ENCODE measurements at regions not wholly inside any gene's neighbourhood (a gene's known extent, or its start where the extent isn't known, plus 50 kb on each side); places are given as distances from the start of the nearest gene placed in this dataset.

DNA sequence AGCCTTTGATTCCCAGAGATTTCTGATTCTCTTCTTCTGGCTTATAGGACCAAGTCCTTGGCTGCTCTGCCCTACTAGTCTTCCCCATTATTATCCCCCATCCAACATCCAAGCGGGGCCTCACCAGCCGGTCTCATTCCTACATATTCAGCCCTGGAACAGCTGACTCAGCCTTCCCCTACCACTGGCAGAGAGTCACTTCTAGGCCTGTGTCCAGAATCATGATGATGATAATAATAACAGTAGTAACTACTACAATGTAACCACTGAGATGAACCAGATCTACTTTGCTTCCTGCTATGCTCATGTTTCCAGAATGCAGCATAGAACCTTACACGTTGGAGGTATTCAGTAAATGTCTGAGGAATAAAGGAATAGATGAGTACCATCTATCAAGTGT lies 295.2 kb downstream of the SRBD1 start:
- H3K4me3 ChIP-seq (ENCODE audit: low read length): no peak overlapping the region
- H3K27me3 ChIP-seq (ENCODE audit: insufficient read depth, low read length): no peaks in the 10 kb centered on the region
- no peaks in the 10 kb centered on the region for H3K4me1 ChIP-seq (ENCODE audit: insufficient read depth, low read length)

GRCh38 chr2:45312275-45312674 lies 298.8 kb downstream of the SRBD1 start:
- Histone ChIP-seq H3K4me3 (ENCODE audit: low read length) (no peak overlapping the region), H3K4me1 (ENCODE audit: insufficient read depth, low read length) (no peaks in the 10 kb centered on the region), H3K9me3 (ENCODE audit: low read depth, low read length) (no peaks in the 10 kb centered on the region), H3K27me3 (ENCODE audit: insufficient read depth, low read length) (no peaks in the 10 kb centered on the region)

More for the DNA sequence above, 295.2 kb downstream of the SRBD1 start:
- H3K9me3 ChIP-seq (ENCODE audit: low read depth, low read length): no peaks in the 10 kb centered on the region

GRCh38 chr2:45311559-45311958 lies 299.5 kb downstream of the SRBD1 start:
- Histone ChIP-seq H3K27me3 (ENCODE audit: insufficient read depth, low read length) (no peaks in the 10 kb centered on the region), H3K4me3 (ENCODE audit: low read length) (no peak overlapping the region), H3K9me3 (ENCODE audit: low read depth, low read length) (no peaks in the 10 kb centered on the region), H3K4me1 (ENCODE audit: insufficient read depth, low read length) (no peaks in the 10 kb centered on the region)

DNA sequence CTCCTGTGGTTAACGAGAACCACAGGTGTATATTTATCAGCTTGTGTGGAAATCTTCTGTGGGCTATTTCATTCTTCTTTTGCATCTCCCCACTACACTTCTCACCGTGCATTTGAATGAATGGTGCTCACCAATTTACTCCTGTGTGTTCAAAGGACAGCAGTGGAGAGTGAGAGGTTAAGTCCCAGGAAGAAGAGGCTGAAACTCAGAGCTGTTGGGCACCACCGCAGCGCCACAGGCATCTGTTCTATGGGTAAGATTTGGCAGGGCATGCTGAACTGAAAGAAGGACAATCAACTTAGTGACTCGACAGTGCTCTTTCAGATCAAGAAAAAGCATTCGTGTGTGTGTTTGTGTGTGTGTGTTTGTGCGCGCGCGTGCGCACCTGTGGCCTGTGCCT lies 297.9 kb upstream of the SIX2 start:
- Histone ChIP-seq H3K9me3 (ENCODE audit: low read depth, low read length) (no peaks in the 10 kb centered on the region), H3K4me3 (ENCODE audit: low read length) (no peak overlapping the region), H3K27me3 (ENCODE audit: insufficient read depth, low read length) (no peaks in the 10 kb centered on the region), H3K4me1 (ENCODE audit: insufficient read depth, low read length) (no peaks in the 10 kb centered on the region)

GRCh38 chr2:45305599-45305998 lies 296.3 kb upstream of the SIX2 start:
- no peak overlapping the region for H3K4me3 ChIP-seq (ENCODE audit: low read length)
- H3K9me3 ChIP-seq (ENCODE audit: low read depth, low read length): no peaks in the 10 kb centered on the region
- H3K27me3 ChIP-seq (ENCODE audit: insufficient read depth, low read length): no peaks in the 10 kb centered on the region
- H3K4me1 ChIP-seq (ENCODE audit: insufficient read depth, low read length): no peaks in the 10 kb centered on the region

DNA sequence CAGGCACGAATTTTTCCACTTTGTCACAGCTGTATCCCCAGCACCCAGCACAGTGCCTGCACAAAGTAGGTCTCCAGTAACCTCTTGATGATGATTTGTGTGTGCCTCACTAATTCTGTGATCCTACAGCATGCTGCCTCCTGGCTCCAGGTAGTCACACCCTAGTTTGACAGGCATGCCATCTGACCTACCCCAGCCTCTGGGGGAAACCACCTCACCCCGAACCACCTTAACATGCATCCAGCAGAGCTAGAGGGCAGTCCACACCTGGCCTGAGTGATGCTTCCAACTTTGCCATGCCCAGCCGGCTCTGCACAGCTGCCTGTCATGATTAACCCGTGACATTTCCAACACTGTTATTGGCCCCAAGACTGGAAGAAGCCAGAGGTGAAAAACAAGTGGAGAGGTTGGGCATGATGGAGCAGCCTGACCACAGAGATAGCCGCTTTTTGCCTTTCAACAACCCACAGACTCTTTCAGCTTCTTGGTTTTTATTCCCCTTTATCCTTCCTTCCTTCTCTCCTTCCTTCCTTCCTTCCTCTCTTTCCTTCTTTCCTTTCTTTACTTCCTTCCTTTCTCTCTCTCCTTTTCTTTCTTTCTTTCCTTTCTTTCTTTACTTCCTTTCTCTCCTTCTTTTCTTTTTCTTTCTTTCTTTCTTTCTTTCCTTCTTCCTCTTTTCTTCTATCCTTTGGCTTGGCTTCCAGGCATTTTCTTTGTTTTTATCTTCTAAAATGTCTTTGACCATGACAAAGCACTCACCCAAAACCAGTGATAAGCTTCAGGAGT lies 294.4 kb upstream of the SIX2 start:
- Histone ChIP-seq H3K27me3 (ENCODE audit: insufficient read depth, low read length) (no peaks in the 10 kb centered on the region), H3K4me1 (ENCODE audit: insufficient read depth, low read length) (no peaks in the 10 kb centered on the region), H3K4me3 (ENCODE audit: low read length) (no peak overlapping the region), H3K9me3 (ENCODE audit: low read depth, low read length) (no peaks in the 10 kb centered on the region)

DNA sequence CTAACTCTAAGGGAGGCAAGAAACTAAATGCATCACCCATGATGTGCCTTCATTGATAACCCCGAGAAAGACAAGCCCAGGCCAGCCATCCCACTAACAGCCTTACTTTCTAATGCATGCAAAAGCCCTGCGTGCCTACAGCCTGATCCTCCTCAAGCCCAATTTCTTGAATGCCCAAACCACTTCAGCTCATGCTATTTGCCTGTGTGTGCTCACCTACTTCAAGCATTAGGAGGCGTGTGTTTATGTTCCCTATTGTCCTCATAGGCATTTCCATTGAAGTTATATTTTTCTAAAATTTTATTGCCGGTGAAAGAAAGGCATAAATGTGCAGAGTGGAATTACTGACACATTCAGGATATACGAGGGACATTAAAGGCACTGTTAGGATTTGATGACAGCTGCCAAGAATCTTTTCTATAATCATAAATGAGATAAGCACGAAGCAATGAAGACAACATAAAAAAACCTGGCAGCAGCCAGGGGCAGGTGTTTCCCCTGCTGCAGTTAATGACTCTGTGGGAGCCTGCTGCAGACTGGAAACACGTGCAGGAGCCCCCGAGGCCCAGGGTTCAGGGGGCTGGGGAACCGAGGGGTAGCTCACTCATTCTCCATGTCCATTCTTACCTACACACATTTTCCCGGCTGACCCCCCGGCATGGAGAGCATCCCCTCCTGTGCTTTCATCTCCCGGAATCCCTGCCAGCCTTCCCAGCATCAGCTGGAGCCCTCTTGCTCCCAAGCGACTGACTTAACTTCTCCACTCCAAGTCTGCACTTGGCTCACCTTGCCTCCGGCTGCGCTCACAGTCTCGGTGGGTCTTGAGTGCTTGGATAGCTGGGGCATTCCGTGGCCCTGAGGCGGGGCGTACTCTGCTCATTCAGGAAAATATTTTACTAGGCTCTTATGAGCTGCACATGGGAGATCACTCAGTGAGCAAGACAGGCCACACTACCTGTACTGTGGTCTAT lies 292.3 kb upstream of the SIX2 start:
- H3K4me3 ChIP-seq (ENCODE audit: low read length): no peak overlapping the region
- no peaks in the 10 kb centered on the region for H3K4me1 ChIP-seq (ENCODE audit: insufficient read depth, low read length)
- H3K9me3 ChIP-seq (ENCODE audit: low read depth, low read length): no peaks in the 10 kb centered on the region
- no peaks in the 10 kb centered on the region for H3K27me3 ChIP-seq (ENCODE audit: insufficient read depth, low read length)

DNA sequence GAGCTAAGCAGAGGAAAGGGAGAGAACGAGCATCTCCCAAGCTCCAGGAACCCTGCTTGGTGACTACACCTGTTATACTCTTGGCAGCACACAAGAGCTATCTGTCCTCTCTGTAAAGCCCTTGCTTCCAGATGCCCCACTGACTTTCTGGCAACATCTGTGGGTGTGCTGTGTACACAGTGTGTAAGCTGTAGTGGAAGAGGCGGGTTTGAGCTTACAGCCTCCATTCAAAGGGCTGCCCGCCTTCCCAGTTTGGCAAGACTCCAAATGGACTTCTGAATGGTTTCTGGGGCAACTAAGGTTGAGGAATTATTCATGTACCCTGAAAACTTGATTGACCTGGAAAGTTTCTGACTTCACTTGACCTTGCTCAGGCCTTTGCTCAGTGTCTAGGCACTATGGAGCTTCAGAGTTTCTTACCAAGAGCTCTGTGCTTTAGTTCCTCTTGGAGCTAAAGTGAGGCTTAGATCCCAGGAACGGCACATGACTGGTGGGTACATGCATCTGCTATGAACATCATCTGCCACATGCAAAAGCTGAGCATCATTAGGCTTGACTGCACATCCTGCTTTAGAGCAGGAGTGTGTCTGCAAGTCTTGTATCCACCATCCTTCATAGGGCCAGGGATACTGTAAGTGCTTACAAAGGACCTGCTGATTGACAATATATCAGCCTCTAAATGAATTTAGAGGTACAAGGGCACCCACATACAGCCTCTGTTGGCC lies 290.9 kb upstream of the SIX2 start:
- Histone ChIP-seq H3K4me1 (ENCODE audit: insufficient read depth, low read length) (no peaks in the 10 kb centered on the region), H3K27me3 (ENCODE audit: insufficient read depth, low read length) (no peaks in the 10 kb centered on the region), H3K4me3 (ENCODE audit: low read length) (no peak overlapping the region), H3K9me3 (ENCODE audit: low read depth, low read length) (no peaks in the 10 kb centered on the region)

- Histone ChIP-seq H3K9me3 (ENCODE audit: low read depth, low read length) (no peaks in the 10 kb centered on the region), H3K4me1 (ENCODE audit: insufficient read depth, low read length) (no peaks in the 10 kb centered on the region), H3K4me3 (ENCODE audit: low read length) (no peak overlapping the region), H3K27me3 (ENCODE audit: insufficient read depth, low read length) (no peaks in the 10 kb centered on the region)
Observed at GRCh38 chr2:45299361-45299760, 290.1 kb upstream of the SIX2 start.

GRCh38 chr2:45293182-45293581 lies 283.9 kb upstream of the SIX2 start:
- H3K27me3 ChIP-seq (ENCODE audit: insufficient read depth, low read length): no peaks in the 10 kb centered on the region
- H3K9me3 ChIP-seq (ENCODE audit: low read depth, low read length): no peaks in the 10 kb centered on the region
- H3K4me3 ChIP-seq (ENCODE audit: low read length): no peak overlapping the region
- H3K4me1 ChIP-seq (ENCODE audit: insufficient read depth, low read length): no peaks in the 10 kb centered on the region

DNA sequence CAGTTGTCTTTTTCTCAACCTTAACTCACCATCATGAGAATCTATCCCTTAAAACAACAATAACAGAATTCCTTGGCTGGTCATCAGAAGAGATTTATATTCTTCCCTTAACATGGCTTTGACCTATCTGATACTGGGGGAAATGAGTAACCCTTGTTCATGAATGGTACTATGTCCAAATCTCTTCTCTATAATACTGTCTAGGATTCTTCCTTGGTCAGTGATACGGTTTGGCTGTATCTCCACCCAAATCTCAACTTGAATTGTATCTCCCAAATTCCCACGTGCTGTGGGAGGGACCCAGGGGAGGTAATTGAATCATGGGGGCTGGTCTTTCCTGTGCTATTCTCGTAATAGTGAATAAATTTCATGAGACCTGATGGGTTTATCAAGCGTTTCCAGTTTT lies 282.0 kb upstream of the SIX2 start:
- H3K27me3 ChIP-seq (ENCODE audit: insufficient read depth, low read length): no peaks in the 10 kb centered on the region
- no peaks in the 10 kb centered on the region for H3K9me3 ChIP-seq (ENCODE audit: low read depth, low read length)
- H3K4me3 ChIP-seq (ENCODE audit: low read length): no peak overlapping the region
- H3K4me1 ChIP-seq (ENCODE audit: insufficient read depth, low read length): no peaks in the 10 kb centered on the region

DNA sequence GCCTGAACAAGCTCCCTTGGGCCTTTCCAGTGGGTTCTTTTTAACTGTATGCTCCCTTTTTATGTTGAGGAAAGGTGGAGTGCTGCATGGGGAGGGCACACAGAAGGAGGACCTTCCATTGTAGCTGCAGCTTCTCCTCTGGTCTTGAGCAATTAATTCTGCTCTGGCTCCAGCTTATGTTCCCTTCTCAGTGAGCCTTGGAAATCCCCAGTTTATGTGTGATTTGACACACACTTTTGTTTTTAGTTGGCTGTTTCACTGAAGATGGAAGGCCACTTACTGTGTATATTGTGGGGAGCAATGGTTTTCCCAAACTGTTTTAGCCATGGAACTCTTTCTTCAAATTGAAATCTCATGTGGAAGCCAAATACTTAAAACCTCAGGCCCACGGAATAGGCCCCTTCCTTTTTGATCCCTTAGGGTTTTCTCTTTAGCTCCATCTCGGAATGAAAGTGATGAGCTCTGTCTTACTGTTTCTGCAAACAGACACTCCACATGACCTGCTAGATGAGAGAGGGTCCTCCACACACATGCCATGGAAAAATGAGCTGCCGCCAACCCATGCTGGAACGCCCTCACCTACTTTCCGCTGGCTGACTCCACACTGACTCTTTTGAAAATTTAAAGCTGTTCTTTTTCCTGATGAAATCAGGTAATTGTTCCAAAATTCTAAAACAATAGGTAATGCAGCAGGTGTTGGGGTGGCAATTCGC lies 280.9 kb upstream of the SIX2 start:
- Histone ChIP-seq H3K27me3 (ENCODE audit: insufficient read depth, low read length) (no peaks in the 10 kb centered on the region), H3K4me1 (ENCODE audit: insufficient read depth, low read length) (no peaks in the 10 kb centered on the region), H3K4me3 (ENCODE audit: low read length) (no peak overlapping the region), H3K9me3 (ENCODE audit: low read depth, low read length) (no peaks in the 10 kb centered on the region)

DNA sequence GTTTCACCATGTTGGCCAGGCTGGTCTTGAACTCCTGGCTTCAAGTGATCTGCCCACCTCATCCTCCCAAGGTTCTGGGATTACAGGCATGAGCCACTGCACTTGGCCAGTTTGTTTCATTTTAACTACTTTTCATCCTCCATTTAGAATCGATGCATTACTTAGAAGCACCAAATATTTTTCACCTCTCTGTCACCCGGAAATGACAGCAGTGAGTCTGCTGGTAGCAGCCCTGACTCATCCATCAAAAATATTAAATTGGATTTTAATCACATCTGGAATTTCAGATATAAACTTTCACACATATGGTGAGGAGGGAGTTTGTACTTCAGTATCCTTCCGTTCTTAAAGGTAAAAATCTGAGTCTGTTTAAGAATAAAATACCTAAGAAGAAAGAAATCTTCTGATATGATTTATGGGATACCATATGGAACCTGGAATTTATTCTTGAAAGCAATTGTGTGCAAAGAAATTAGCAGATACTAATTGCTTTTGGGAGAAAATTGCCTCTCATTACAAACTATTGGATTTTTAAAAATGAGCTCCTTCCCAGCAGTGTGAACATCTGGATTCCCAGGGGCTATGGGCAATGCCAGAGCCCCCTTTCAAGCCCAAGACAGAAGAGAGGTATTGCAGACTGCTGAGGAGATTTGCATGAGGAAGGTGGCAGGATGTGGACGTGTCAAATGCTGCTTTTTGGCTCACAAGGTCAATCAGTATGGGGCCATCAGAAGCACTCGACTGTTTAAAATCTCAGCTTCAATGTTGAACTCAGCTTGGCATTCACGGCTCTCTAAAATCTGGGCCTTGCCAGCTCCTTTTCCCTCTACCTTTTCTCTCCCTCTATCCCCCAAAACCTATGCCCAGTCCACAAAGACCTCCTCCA lies 279.5 kb upstream of the SIX2 start:
- H3K4me3 ChIP-seq (ENCODE audit: low read length): no peak overlapping the region
- no peaks in the 10 kb centered on the region for H3K9me3 ChIP-seq (ENCODE audit: low read depth, low read length)
- no peaks in the 10 kb centered on the region for H3K4me1 ChIP-seq (ENCODE audit: insufficient read depth, low read length)
- H3K27me3 ChIP-seq (ENCODE audit: insufficient read depth, low read length): no peaks in the 10 kb centered on the region

DNA sequence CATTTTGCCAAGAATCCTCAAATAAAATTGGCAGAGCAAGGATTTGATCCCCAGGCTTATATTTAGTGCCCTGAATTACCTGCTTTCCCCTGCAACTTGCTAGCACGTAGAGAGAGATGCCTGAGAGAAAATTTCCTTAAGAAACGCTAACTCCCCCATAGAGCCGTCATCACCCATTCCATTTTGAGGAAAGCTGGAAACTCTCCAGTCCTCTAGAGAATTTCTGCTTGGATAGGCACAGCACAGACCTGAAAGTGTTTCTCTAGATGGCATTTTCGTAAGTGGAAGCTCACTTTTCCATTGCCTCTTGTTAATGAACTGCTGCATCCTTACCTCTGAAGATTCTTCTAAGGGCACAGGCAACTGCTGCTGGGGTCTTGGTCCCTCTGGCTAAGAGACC lies 277.8 kb upstream of the SIX2 start:
- Histone ChIP-seq H3K4me3 (ENCODE audit: low read length) (no peak overlapping the region), H3K4me1 (ENCODE audit: insufficient read depth, low read length) (no peaks in the 10 kb centered on the region), H3K9me3 (ENCODE audit: low read depth, low read length) (no peaks in the 10 kb centered on the region), H3K27me3 (ENCODE audit: insufficient read depth, low read length) (no peaks in the 10 kb centered on the region)
